GM23248 (cell line): ENCODE measurements at regions not wholly inside any gene's neighbourhood (a gene's known extent, or its start where the extent isn't known, plus 50 kb on each side); places are given as distances from the start of the nearest gene placed in this dataset.

Source experiments
- DNase-seq: peaks from one replicate; pipeline ENCODE4 v3.0.0-alpha.2; 2015
- H2AFZ ChIP-seq: fragments of 200-600 bp; sonication (generic); 2 replicates; pipeline ENCODE4 v1.6.1; 2016; ENCODE audit warnings: antibody characterized with exemption
- H3F3A ChIP-seq: fragments of 200-600 bp; sonication (generic); 2 replicates; pipeline ENCODE4 v1.6.1; 2016; ENCODE audit warnings: mild to moderate bottlenecking, antibody characterized with exemption, mixed run types; ENCODE audit not compliant: insufficient read depth
- H3K27ac ChIP-seq: fragments of 200-600 bp; sonication (generic); 2 replicates; pipeline ENCODE4 v1.5.1; 2016; ENCODE audit warnings: mild to moderate bottlenecking
- H3K27me3 ChIP-seq: fragments of 200-600 bp; sonication (generic); replicated peaks from 2 replicates; pipeline ENCODE4 v1.6.1; 2016; ENCODE audit warnings: mild to moderate bottlenecking; ENCODE audit not compliant: insufficient read depth
- H3K36me3 ChIP-seq: fragments of 200-600 bp; sonication (generic); 2 replicates; pipeline ENCODE4 v1.6.1; 2016; ENCODE audit warnings: low read depth, mild to moderate bottlenecking
- H3K4me1 ChIP-seq: fragments of 200-600 bp; sonication (generic); 2 replicates; pipeline ENCODE4 v1.6.1; 2016; ENCODE audit warnings: mild to moderate bottlenecking; ENCODE audit not compliant: insufficient read depth
- H3K4me2 ChIP-seq: fragments of 200-600 bp; sonication (generic); one replicate; pipeline ENCODE4 v1.6.1; 2016; ENCODE audit warnings: mild to moderate bottlenecking; ENCODE audit not compliant: unreplicated experiment
- H3K4me3 ChIP-seq: fragments of 200-600 bp; sonication (generic); 2 replicates; pipeline ENCODE4 v1.5.1; 2016; ENCODE audit warnings: mild to moderate bottlenecking
- H3K79me2 ChIP-seq: fragments of 200-600 bp; sonication (generic); 2 replicates; pipeline ENCODE4 v1.6.1; 2016; ENCODE audit warnings: mild to moderate bottlenecking; ENCODE audit not compliant: insufficient read depth
- H3K9ac ChIP-seq: fragments of 200-600 bp; sonication (generic); 2 replicates; pipeline ENCODE4 v1.6.1; 2016; ENCODE audit warnings: mild to moderate bottlenecking
- H3K9me2 ChIP-seq: fragments of 200-600 bp; sonication (generic); 2 replicates; pipeline ENCODE4 v1.6.1; 2016; ENCODE audit warnings: mixed run types, mild to moderate bottlenecking, moderate library complexity; ENCODE audit not compliant: insufficient read depth
- H3K9me3 ChIP-seq: fragments of 200-600 bp; sonication (generic); one replicate; pipeline ENCODE4 v1.6.1; 2017; ENCODE audit warnings: low read depth
- H4K20me1 ChIP-seq: fragments of 200-600 bp; sonication (generic); 2 replicates; pipeline ENCODE4 v1.6.0; 2016; ENCODE audit not compliant: insufficient read depth
- EZH2 ChIP-seq: fragments of 200-600 bp; sonication (generic); IDR thresholded peaks from 2 replicates; pipeline ENCODE4 v1.6.1; 2018; ENCODE audit warnings: antibody characterized with exemption, mild to moderate bottlenecking; ENCODE audit not compliant: insufficient read depth, poor library complexity, severe bottlenecking
- EZH2phosphoT487 ChIP-seq: fragments of 200-600 bp; sonication (generic); IDR thresholded peaks from 2 replicates; pipeline ENCODE4 v1.6.1; 2018; ENCODE audit warnings: antibody characterized with exemption, moderate library complexity, mild to moderate bottlenecking, low read depth; ENCODE audit not compliant: insufficient read depth
- whole genome bisulfite sequencing, 2 experiments: methylation state at CpG; one replicate each; pipeline ENCODE4 v1.1.6; 2015 to 2017; ENCODE audit warnings: low lambda C conversion rate in 2 of 2, low coverage in 1 of 2; ENCODE audit errors: missing lambda C conversion rate in 2 of 2; 5-methylcytosine and 5-hydroxymethylcytosine counted together
- in situ Hi-C: fragments of 300-500 bp; cut with MboI; formaldehyde crosslinking; loops from 2 replicates; pipeline ENCODE4 v1.15.0; 2020

DNA sequence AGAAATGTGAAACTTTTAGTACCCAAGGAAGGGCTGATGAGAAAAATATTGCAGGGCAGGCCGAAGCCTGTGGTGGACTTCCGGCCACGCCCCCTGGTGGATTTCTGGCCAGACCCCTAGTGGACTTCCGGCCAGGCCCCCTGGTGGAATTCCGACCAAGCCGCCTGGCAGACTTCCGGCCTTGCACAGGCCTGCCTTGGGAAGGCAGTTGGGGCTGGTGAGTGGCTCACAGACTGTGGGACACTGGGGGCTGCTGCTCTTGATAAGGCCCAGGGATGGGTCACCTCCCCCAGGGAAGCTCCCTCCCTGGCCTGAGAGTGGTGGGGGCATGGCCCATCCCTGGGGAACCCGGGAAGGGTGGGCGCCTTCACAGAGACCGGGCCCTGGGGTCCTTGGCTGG lies 116.4 kb upstream of the MKI67 start:
- Histone ChIP-seq H3K27me3 (no peaks in the 10 kb centered on the region), H3F3A (no peaks in the 10 kb centered on the region), H3K9ac (no peak overlapping the region), H3K9me2 (no peaks in the 10 kb centered on the region), H3K79me2 (no peaks in the 10 kb centered on the region), H3K27ac (no peak overlapping the region), H4K20me1 (no peaks in the 10 kb centered on the region), H3K4me1 (no peaks in the 10 kb centered on the region), H3K9me3 (no peaks in the 10 kb centered on the region), H3K36me3 (no peaks in the 10 kb centered on the region), H3K4me3 (no peak overlapping the region), H2AFZ (no peak overlapping the region), H3K4me2 (no peak overlapping the region)
- 27 to 30% methylated on average over 9 to 10 of the region's 10 CpGs for WGBS, 2 experiments
- DNase-seq: no peak
- no peak for TF ChIP-seq EZH2
- TF ChIP-seq EZH2phosphoT487: no peak
- in situ Hi-C loops: no loop called here

DNA sequence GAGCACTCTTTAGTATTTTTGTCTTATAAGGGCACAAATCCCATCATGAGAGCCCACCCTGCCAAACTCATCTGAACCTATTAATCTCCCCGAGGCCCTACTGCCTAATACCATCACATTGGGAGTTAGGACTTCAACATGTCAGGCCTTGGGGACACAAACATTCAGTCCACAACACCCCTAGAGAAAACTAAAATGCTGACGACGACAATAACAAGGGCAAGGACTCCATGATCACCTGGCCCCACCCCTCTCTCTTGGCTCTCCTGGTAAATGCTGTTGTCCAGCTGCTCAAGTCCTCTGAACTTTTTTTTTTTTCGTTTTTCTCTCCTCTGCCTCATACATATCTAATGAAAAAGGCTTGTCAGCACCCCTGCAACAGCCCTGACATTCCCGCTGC lies 118.8 kb upstream of the MKI67 start:
- no peak overlapping the region for H3K27ac ChIP-seq
- no peaks in the 10 kb centered on the region for H3K36me3 ChIP-seq
- in situ Hi-C loops: no loop called here
- H3K9me2 ChIP-seq: no peaks in the 10 kb centered on the region
- no peak overlapping the region for H3K9ac ChIP-seq
- H3K4me3 ChIP-seq: no peak overlapping the region
- H3K9me3 ChIP-seq: no peaks in the 10 kb centered on the region
- no peak overlapping the region for H2AFZ ChIP-seq
- no peaks in the 10 kb centered on the region for H3K27me3 ChIP-seq
- H4K20me1 ChIP-seq: no peaks in the 10 kb centered on the region
- DNase-seq: no peak
- H3K4me1 ChIP-seq: no peaks in the 10 kb centered on the region
- no peak overlapping the region for H3K4me2 ChIP-seq
- H3F3A ChIP-seq: no peaks in the 10 kb centered on the region
- 21 to 23% methylated on average over 5 of the region's 5 CpGs for WGBS, 2 experiments
- TF ChIP-seq EZH2phosphoT487 (no peak), EZH2 (no peak)
- H3K79me2 ChIP-seq: no peaks in the 10 kb centered on the region

DNA sequence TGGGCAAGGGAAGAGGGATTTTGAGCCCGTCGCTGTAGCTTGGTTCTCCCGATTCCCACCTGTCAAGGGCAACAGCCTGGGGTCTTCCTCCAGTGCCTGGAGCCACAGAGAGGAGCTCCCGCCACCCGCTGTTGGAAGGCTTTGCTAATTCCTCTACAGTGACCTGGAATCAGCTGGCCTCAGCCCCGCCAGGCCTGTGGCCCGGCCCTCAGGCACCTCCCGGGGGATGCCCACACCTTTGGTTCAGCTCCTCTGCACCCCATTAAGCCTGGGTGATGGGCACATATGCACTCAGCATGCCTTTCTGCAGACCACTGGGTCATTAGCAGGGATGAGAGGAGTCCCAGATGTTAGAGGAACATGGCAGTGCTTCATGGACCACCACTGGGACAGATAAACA lies 121.4 kb upstream of the MKI67 start:
- Histone ChIP-seq H3K27me3 (no peaks in the 10 kb centered on the region), H2AFZ (no peak overlapping the region), H3K9me3 (no peaks in the 10 kb centered on the region), H3K4me1 (no peaks in the 10 kb centered on the region), H3K4me2 (no peak overlapping the region), H3K9me2 (no peaks in the 10 kb centered on the region), H3K79me2 (no peaks in the 10 kb centered on the region), H3F3A (no peaks in the 10 kb centered on the region), H3K36me3 (no peaks in the 10 kb centered on the region), H4K20me1 (no peaks in the 10 kb centered on the region), H3K27ac (no peak overlapping the region), H3K9ac (no peak overlapping the region), H3K4me3 (no peak overlapping the region)
- 45 to 55% methylated on average over 8 of the region's 8 CpGs for WGBS, 2 experiments
- in situ Hi-C loops: no loop called here
- no peak for DNase-seq
- TF ChIP-seq EZH2 (no peak), EZH2phosphoT487 (no peak)

DNA sequence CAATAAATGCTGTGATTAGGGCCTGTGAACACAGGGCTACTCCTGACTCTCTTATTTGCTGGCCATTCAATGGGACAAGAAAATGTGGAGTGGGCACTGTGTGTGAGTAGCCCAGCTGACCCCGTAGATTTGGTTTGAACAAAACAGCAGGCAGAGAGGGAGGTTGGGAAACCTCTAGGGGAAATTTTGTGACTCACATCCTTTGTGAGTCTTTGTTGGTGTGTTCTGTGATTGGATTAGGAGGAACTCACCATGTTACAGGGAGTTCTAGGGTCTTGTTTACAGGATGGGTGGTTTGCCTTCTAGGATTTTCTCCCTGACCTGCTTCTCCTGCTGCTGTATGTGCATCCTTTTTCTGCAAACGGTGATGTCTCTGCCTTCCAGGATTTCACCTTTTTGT lies 128.3 kb upstream of the MKI67 start:
- H3K27me3 ChIP-seq: no peaks in the 10 kb centered on the region
- H3K9me3 ChIP-seq: no peaks in the 10 kb centered on the region
- no peak overlapping the region for H3K27ac ChIP-seq
- H3K79me2 ChIP-seq: no peaks in the 10 kb centered on the region
- H3K4me2 ChIP-seq: no peak overlapping the region
- H3K36me3 ChIP-seq: no peaks in the 10 kb centered on the region
- no peak overlapping the region for H3K9ac ChIP-seq
- in situ Hi-C loops: no loop called here
- H3K4me1 ChIP-seq: no peaks in the 10 kb centered on the region
- no peak for DNase-seq
- H3F3A ChIP-seq: no peaks in the 10 kb centered on the region
- 28 to 39% methylated on average over 2 of the region's 2 CpGs for WGBS, 2 experiments
- H2AFZ ChIP-seq: no peak overlapping the region
- H3K9me2 ChIP-seq: no peaks in the 10 kb centered on the region
- H4K20me1 ChIP-seq: no peaks in the 10 kb centered on the region
- H3K4me3 ChIP-seq: no peak overlapping the region
- TF ChIP-seq EZH2phosphoT487 (no peak), EZH2 (no peak)

DNA sequence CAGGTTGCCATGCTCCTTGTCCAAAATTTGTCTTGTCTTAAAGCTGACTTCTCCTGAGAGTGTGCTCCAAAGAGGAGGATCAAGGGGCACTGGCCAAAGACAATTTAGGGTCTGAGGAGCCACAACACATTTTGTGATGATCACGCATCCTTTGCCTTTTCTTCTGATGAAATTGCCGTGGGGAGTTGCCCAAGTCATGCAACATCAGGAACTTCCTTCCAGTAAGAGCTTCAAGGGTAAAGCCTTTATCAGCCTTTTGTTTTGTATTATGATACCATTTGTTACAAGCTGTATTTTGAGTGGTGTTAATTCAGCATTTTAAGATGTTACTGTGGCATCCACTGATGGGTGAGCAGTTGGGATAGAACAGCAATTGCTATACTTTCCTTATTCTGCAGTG lies 131.2 kb upstream of the MKI67 start:
- in situ Hi-C loops: no loop called here
- Histone ChIP-seq H3K9me2 (no peaks in the 10 kb centered on the region), H3F3A (no peaks in the 10 kb centered on the region), H4K20me1 (no peaks in the 10 kb centered on the region), H3K79me2 (no peaks in the 10 kb centered on the region), H3K4me1 (no peaks in the 10 kb centered on the region), H3K4me3 (no peak overlapping the region), H3K4me2 (no peak overlapping the region), H3K9me3 (no peaks in the 10 kb centered on the region), H3K27me3 (no peaks in the 10 kb centered on the region), H3K27ac (no peak overlapping the region), H3K9ac (no peak overlapping the region), H2AFZ (no peak overlapping the region), H3K36me3 (no peaks in the 10 kb centered on the region)
- 37 to 38% methylated on average over 2 of the region's 2 CpGs for WGBS, 2 experiments
- DNase-seq: no peak
- TF ChIP-seq EZH2phosphoT487 (no peak), EZH2 (no peak)
